ENCODE measurements at regions not wholly inside any gene's neighbourhood (a gene's known extent, or its start where the extent isn't known, plus 50 kb on each side); places are given as distances from the start of the nearest gene placed in this dataset.
"Not testable (repeated sequence)": the region's sequence is repeated elsewhere in the genome, so short reads cannot be mapped to it uniquely, and the experiment has no call there.

- ATAC-seq (ENCODE audit: low FRiP score in 2 of 2) (no peak), DNase-seq (no peak)
- WGBS, 2 donors: 39 to 52% methylated on average over 3 of the region's 3 CpGs
- TF ChIP-seq EP300 (IDR thresholded peaks at IDR 0.05) (no peak), POLR2AphosphoS5 (IDR thresholded peaks at IDR 0.05) (no peak), POLR2A (IDR thresholded peaks at IDR 0.05) (no peak), CTCF (IDR thresholded peaks at IDR 0.05) (no peak)
- H3K4me1 ChIP-seq: no peaks in the 10 kb centered on the region
- H3K36me3 ChIP-seq: no peaks in the 10 kb centered on the region
- no peak overlapping the region for H3K4me3 ChIP-seq
- H3K27me3 ChIP-seq: no peaks in the 10 kb centered on the region
- no peaks in the 10 kb centered on the region for H3K9me3 ChIP-seq
- no peak overlapping the region for H3K27ac ChIP-seq
Observed at GRCh38 chrX:117610049-117610448, 506.6 kb downstream of the KLHL13 start.

- Histone ChIP-seq H3K27ac (no peak overlapping the region), H3K36me3 (no peaks in the 10 kb centered on the region), H3K4me3 (no peak overlapping the region), H3K9me3 (peaks cover 0 to 5% (median 0%) of the 10 kb centered on the region in 4 donors), H3K4me1 (no peaks in the 10 kb centered on the region), H3K27me3 (no peaks in the 10 kb centered on the region)
- TF ChIP-seq CTCF (IDR thresholded peaks at IDR 0.05) (no peak), POLR2AphosphoS5 (IDR thresholded peaks at IDR 0.05) (no peak), EP300 (IDR thresholded peaks at IDR 0.05) (no peak), POLR2A (IDR thresholded peaks at IDR 0.05) (no peak)
- ATAC-seq (ENCODE audit: low FRiP score in 2 of 2) (no peak), DNase-seq (no peak)
Observed at GRCh38 chrX:117607561-117607960, 509.0 kb downstream of the KLHL13 start.

GRCh38 chrX:117606101-117606500 is 510.5 kb downstream of the KLHL13 start:
- H3K9me3 ChIP-seq; H3K36me3 ChIP-seq; DNase-seq; H3K27ac ChIP-seq; H3K4me1 ChIP-seq; H3K4me3 ChIP-seq; ATAC-seq (ENCODE audit: low FRiP score in 2 of 2); H3K27me3 ChIP-seq: not testable (repeated sequence)

- H3K4me3 ChIP-seq: no peak overlapping the region
- no peaks in the 10 kb centered on the region for H3K27me3 ChIP-seq
- H3K9me3 ChIP-seq: peaks cover 0 to 16% (median 0%) of the 10 kb centered on the region in 4 donors
- TF ChIP-seq CTCF (IDR thresholded peaks at IDR 0.05) (no peak), POLR2A (IDR thresholded peaks at IDR 0.05) (no peak), POLR2AphosphoS5 (IDR thresholded peaks at IDR 0.05) (no peak), EP300 (IDR thresholded peaks at IDR 0.05) (no peak)
- H3K27ac ChIP-seq: no peak overlapping the region
- ATAC-seq (ENCODE audit: low FRiP score in 2 of 2): no peak
- DNase-seq: no peak
- no peaks in the 10 kb centered on the region for H3K4me1 ChIP-seq
- H3K36me3 ChIP-seq: no peaks in the 10 kb centered on the region
Observed at GRCh38 chrX:117570160-117570559, 546.5 kb downstream of the KLHL13 start.

- Histone ChIP-seq H3K36me3 (no peaks in the 10 kb centered on the region), H3K27ac (no peak overlapping the region), H3K27me3 (no peaks in the 10 kb centered on the region), H3K4me3 (no peak overlapping the region), H3K9me3 (peaks cover 0 to 21% (median 0%) of the 10 kb centered on the region in 4 donors), H3K4me1 (no peaks in the 10 kb centered on the region)
- no peak for DNase-seq
- ATAC-seq (ENCODE audit: low FRiP score in 2 of 2): no peak
- WGBS, 2 donors: 64% methylated on average over 3 of the region's 3 CpGs; no CpG with 5 or more reads in 1 of the 2 donors
- TF ChIP-seq POLR2AphosphoS5 (IDR thresholded peaks at IDR 0.05) (no peak), EP300 (IDR thresholded peaks at IDR 0.05) (no peak), CTCF (IDR thresholded peaks at IDR 0.05) (no peak), POLR2A (IDR thresholded peaks at IDR 0.05) (no peak)
Observed at GRCh38 chrX:117568238-117568637, 548.4 kb downstream of the KLHL13 start.

Data from upper lobe of left lung (tissue), 6 donors.